GM12891 (cell line): ENCODE measurements at regions not wholly inside any gene's neighbourhood (a gene's known extent, or its start where the extent isn't known, plus 50 kb on each side); places are given as distances from the start of the nearest gene placed in this dataset.

Experiments used
- PAX5 ChIP-seq: IDR thresholded peaks from 2 replicates; pipeline ENCODE4 v1.6.1; 2011; ENCODE audit warnings: low read length, moderate library complexity, mild to moderate bottlenecking; ENCODE audit not compliant: insufficient read depth, severe bottlenecking
- POLR2A ChIP-seq: IDR thresholded peaks from 2 replicates; pipeline ENCODE4 v1.6.1; 2011; ENCODE audit warnings: low read depth, low read length, control low read depth
- POLR2AphosphoS5 ChIP-seq: IDR thresholded peaks from 2 replicates; pipeline ENCODE4 v1.6.1; 2011; ENCODE audit warnings: low read depth, low read length, control low read depth
- POU2F2 ChIP-seq: IDR thresholded peaks from 2 replicates; pipeline ENCODE4 v1.6.1; 2011; ENCODE audit warnings: low read depth, mild to moderate bottlenecking, control low read depth, low read length, moderate library complexity
- SPI1 ChIP-seq: IDR thresholded peaks from 2 replicates; pipeline ENCODE4 v1.6.1; 2011; ENCODE audit warnings: low read depth, low read length, control low read depth
- TAF1 ChIP-seq: IDR thresholded peaks from 2 replicates; pipeline ENCODE4 v1.6.1; 2011; ENCODE audit warnings: low read depth, low read length, control low read depth

DNA sequence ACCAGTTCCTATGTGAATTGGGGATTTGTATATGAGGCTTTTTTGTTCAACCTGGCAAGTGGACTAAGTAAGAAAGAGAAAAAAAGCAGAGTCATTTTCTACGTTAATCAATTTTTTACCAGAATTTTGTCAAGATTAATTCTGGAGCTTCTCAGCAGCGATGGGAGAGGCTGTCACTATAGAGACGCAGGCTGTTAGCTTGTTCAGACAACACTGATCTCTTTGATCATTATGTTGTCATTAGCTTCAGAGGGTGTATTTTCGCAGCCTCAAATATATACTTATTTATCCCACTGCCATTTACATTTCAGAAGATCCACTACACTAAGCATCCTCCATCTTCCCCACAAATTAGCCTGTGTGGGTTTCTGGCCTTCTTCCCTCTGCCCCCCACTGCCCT, 196.7 kb upstream of the PFKP start:
- TF ChIP-seq POLR2AphosphoS5 = no peak
- TF ChIP-seq POLR2A = no peak
- TF ChIP-seq TAF1 = no peak
- no peak for TF ChIP-seq POU2F2
- no peak for TF ChIP-seq SPI1
- TF ChIP-seq PAX5 = no peak
